ENCODE measurements at regions not wholly inside any gene's neighbourhood (a gene's known extent, or its start where the extent isn't known, plus 50 kb on each side); places are given as distances from the start of the nearest gene placed in this dataset.

DNA sequence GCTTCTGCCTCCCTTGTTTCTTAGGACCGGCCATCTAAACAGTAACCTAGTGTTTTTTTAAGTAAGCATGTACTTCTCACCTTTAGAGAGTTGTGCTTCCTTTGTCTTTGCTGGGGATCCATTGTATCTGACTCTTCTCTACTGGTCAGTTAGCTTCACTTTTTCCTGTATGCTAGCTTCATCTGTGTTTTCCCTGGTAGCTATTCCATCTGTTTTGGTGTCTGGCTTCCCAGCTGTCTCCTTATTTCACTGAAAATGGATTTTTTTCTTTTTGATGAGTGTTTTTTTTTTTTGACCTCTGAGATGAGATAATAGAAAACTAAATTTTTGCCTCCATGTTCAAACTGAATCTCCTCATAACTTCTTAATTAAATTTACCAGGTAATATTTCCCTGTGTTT lies 637.0 kb upstream of the SLC10A2 start:
- Histone ChIP-seq H3K9ac (ENCODE audit: low read length) (no peak overlapping the region), H3K27me3 (ENCODE audit: low read length) (no peaks in the 10 kb centered on the region), H3F3A (ENCODE audit: low read length, unreplicated experiment) (no peaks in the 10 kb centered on the region), H3K9me3 (ENCODE audit: low read length) (no peaks in the 10 kb centered on the region), H3K4me1 (ENCODE audit: insufficient read depth, low read length) (no peaks in the 10 kb centered on the region), H3K27ac (ENCODE audit: low read length) (no peak overlapping the region), H4K20me1 (ENCODE audit: low read length) (no peaks in the 10 kb centered on the region), H3K9me2 (replicated peaks; ENCODE audit: low read length) (no peaks in the 10 kb centered on the region), H3K36me3 (ENCODE audit: low read depth, low read length) (no peaks in the 10 kb centered on the region), H3K79me2 (ENCODE audit: low read length) (no peaks in the 10 kb centered on the region), H3K4me2 (ENCODE audit: low read length) (no peak overlapping the region), H3K4me3 (ENCODE audit: low read length) (no peak overlapping the region), H2AFZ (ENCODE audit: low read length) (no peak overlapping the region)
- ChIA-PET CTCF (no interaction called here), POLR2A (ENCODE audit: unreplicated experiment) (no interaction called here)
- TF ChIP-seq EZH2phosphoT487 (IDR thresholded peaks at IDR 0.05; ENCODE audit: borderline replicate concordance, low read length) (no peak), CTCF (conservative IDR thresholded peaks at IDR 0.05; ENCODE audit: low read depth, low read length) (no peak), EZH2 (IDR thresholded peaks at IDR 0.05; ENCODE audit: low read length, unreplicated experiment) (no peak)
- ATAC-seq, result no peak
- no TSS peak for BruUV-seq (replicated peaks)
- DNase-seq, result no peak
- intact Hi-C loops (cut with micrococcal nuclease), result no loop called here

DNA sequence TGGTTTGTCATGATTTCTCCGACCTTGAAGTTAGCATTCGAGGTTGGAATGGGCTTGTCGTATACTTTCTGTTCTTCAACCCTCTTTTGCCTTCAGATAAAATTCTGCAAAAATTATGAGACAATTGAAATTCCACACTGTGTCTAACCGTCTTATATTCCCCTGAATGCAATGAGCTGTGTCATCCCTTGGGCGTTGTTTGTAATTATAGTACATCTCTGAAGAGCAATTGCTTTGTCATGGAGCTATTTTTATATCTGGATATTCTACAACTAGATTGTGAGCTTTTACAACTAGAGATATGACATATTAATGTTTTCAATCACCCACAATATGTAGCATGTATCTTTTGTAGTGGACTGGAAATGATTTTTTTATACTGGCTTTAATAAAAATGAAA lies 631.8 kb upstream of the SLC10A2 start:
- BruUV-seq (replicated peaks), result no TSS peak
- no peak overlapping the region for H3K9ac ChIP-seq (ENCODE audit: low read length)
- ChIA-PET POLR2A (ENCODE audit: unreplicated experiment) (no interaction called here), CTCF (no interaction called here)
- no peak overlapping the region for H3K4me2 ChIP-seq (ENCODE audit: low read length)
- H3K4me3 ChIP-seq (ENCODE audit: low read length), result no peak overlapping the region
- intact Hi-C loops (cut with micrococcal nuclease), result no loop called here
- no peak for TF ChIP-seq EZH2phosphoT487 (IDR thresholded peaks at IDR 0.05; ENCODE audit: borderline replicate concordance, low read length)
- TF ChIP-seq CTCF (conservative IDR thresholded peaks at IDR 0.05; ENCODE audit: low read depth, low read length), result no peak
- TF ChIP-seq EZH2 (IDR thresholded peaks at IDR 0.05; ENCODE audit: low read length, unreplicated experiment), result no peak
- no peaks in the 10 kb centered on the region for H4K20me1 ChIP-seq (ENCODE audit: low read length)
- no peaks in the 10 kb centered on the region for H3K27me3 ChIP-seq (ENCODE audit: low read length)
- no peaks in the 10 kb centered on the region for H3K4me1 ChIP-seq (ENCODE audit: insufficient read depth, low read length)
- H3K9me3 ChIP-seq (ENCODE audit: low read length), result no peaks in the 10 kb centered on the region
- no peaks in the 10 kb centered on the region for H3F3A ChIP-seq (ENCODE audit: low read length, unreplicated experiment)
- H3K27ac ChIP-seq (ENCODE audit: low read length), result no peak overlapping the region
- no peak for ATAC-seq
- H3K36me3 ChIP-seq (ENCODE audit: low read depth, low read length), result no peaks in the 10 kb centered on the region
- H3K9me2 ChIP-seq (replicated peaks; ENCODE audit: low read length), result no peaks in the 10 kb centered on the region
- no peak for DNase-seq
- H3K79me2 ChIP-seq (ENCODE audit: low read length), result no peaks in the 10 kb centered on the region
- no peak overlapping the region for H2AFZ ChIP-seq (ENCODE audit: low read length)

DNA sequence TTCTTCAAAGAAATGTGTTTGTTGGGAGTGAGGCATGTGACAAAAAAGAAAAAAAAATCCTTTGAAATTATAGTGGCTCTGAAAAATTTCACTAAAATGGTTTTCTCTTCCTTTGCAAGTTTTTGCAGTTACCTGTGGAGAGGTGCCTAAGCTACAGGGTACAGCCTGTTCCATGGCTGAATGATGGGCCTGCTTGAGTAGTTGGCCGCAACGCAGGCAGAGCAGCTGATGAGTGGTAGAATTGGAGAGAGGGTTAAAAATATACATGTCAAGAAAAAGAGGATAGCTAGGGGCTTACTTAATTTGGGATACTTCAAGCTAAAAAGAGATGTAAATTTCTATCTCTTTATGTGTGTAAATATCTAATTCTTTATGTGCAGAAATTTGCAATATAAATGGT lies 629.1 kb upstream of the SLC10A2 start:
- CTCF ChIA-PET, result no interaction called here
- Histone ChIP-seq H3K4me2 (ENCODE audit: low read length) (no peak overlapping the region), H3K79me2 (ENCODE audit: low read length) (no peaks in the 10 kb centered on the region), H3K27ac (ENCODE audit: low read length) (no peak overlapping the region), H3K4me1 (ENCODE audit: insufficient read depth, low read length) (no peaks in the 10 kb centered on the region), H3K36me3 (ENCODE audit: low read depth, low read length) (no peaks in the 10 kb centered on the region), H3K9me2 (replicated peaks; ENCODE audit: low read length) (no peaks in the 10 kb centered on the region), H3K9me3 (ENCODE audit: low read length) (no peaks in the 10 kb centered on the region), H2AFZ (ENCODE audit: low read length) (no peak overlapping the region), H3K9ac (ENCODE audit: low read length) (no peak overlapping the region), H4K20me1 (ENCODE audit: low read length) (no peaks in the 10 kb centered on the region), H3K27me3 (ENCODE audit: low read length) (no peaks in the 10 kb centered on the region), H3F3A (ENCODE audit: low read length, unreplicated experiment) (no peaks in the 10 kb centered on the region), H3K4me3 (ENCODE audit: low read length) (no peak overlapping the region)
- intact Hi-C loops (cut with micrococcal nuclease), result no loop called here
- no peak for DNase-seq
- TF ChIP-seq EZH2phosphoT487 (IDR thresholded peaks at IDR 0.05; ENCODE audit: borderline replicate concordance, low read length) (no peak), CTCF (conservative IDR thresholded peaks at IDR 0.05; ENCODE audit: low read depth, low read length) (no peak), EZH2 (IDR thresholded peaks at IDR 0.05; ENCODE audit: low read length, unreplicated experiment) (no peak)
- ATAC-seq, result no peak
- BruUV-seq (replicated peaks), result no TSS peak
- POLR2A ChIA-PET (ENCODE audit: unreplicated experiment), result no interaction called here
